ENCODE measurements at regions not wholly inside any gene's neighbourhood (a gene's known extent, or its start where the extent isn't known, plus 50 kb on each side); places are given as distances from the start of the nearest gene placed in this dataset.

GRCh38 chr16:5653789-5654188 is 556.2 kb upstream of the EEF2KMT start:
- H3K4me2 ChIP-seq (ENCODE audit: low read depth, low read length): no peak overlapping the region
- H3K4me1 ChIP-seq (ENCODE audit: insufficient read depth, low read length): no peaks in the 10 kb centered on the region
- DNase-seq (ENCODE audit: low spot score) (no peak), FAIRE-seq (no peak), ATAC-seq (no peak)
- H3K27me3 ChIP-seq (ENCODE audit: control insufficient read depth in 1 of 2, insufficient read depth in 2 of 2, low read length in 2 of 2): peaks cover 1 to 7% of the 10 kb centered on the region in 2 experiments; a peak in 3 of 5 replicates
- no peak overlapping the region for H2AFZ ChIP-seq (ENCODE audit: low read length)
- no TSS peak for BruUV-seq (replicated peaks)
- no peaks in the 10 kb centered on the region for H3K36me3 ChIP-seq (replicated peaks in 1 of 2; ENCODE audit: control insufficient read depth in 1 of 2, insufficient read depth in 2 of 2, low read length in 2 of 2)
- ChIA-PET POLR2A (no interaction called here), CTCF (ENCODE audit: low intra/inter-chr PET ratio, low total read pairs) (no interaction called here)
- no peak overlapping the region for H3K4me3 ChIP-seq (replicated peaks in 1 of 3; ENCODE audit: insufficient read depth in 1 of 3, low read depth in 2 of 3, low read length in 3 of 3)
- no peak overlapping the region for H3K9ac ChIP-seq (ENCODE audit: insufficient read depth, low read depth, low read length)
- H3K79me2 ChIP-seq (ENCODE audit: insufficient read depth, low read length): no peaks in the 10 kb centered on the region
- H4K20me1 ChIP-seq (ENCODE audit: insufficient read depth, low read length): no peaks in the 10 kb centered on the region
- H3K9me3 ChIP-seq (ENCODE audit: low read length): no peaks in the 10 kb centered on the region
- TF ChIP-seq ZNF775 (CRISPR knock-in tag; IDR thresholded peaks at IDR 0.05; ENCODE audit: borderline replicate concordance) (no peak), MTA3 (CRISPR knock-in tag; IDR thresholded peaks at IDR 0.05) (no peak), SETDB1 (CRISPR knock-in tag; IDR thresholded peaks at IDR 0.05; ENCODE audit: borderline replicate concordance) (no peak), ESRRA (CRISPR knock-in tag; IDR thresholded peaks at IDR 0.05; ENCODE audit: low read depth) (no peak), RBFOX2 (IDR thresholded peaks at IDR 0.05; ENCODE audit: low read depth, low read length) (no peak), NCOA5 (CRISPR knock-in tag; IDR thresholded peaks at IDR 0.05) (no peak), CERS6 (CRISPR knock-in tag; IDR thresholded peaks at IDR 0.05) (no peak), SOX13 (IDR thresholded peaks at IDR 0.05) (no peak), SOX13 (CRISPR knock-in tag; conservative IDR thresholded peaks at IDR 0.05 in 1 of 2, IDR thresholded peaks at IDR 0.05 in 1 of 2) (no peak), DR1 (CRISPR knock-in tag; IDR thresholded peaks at IDR 0.05) (no peak), ZNF629 (CRISPR knock-in tag; conservative IDR thresholded peaks at IDR 0.05) (no peak), ZIK1 (CRISPR knock-in tag; IDR thresholded peaks at IDR 0.05; ENCODE audit: borderline replicate concordance, low read depth) (no peak), SCMH1 (CRISPR knock-in tag; IDR thresholded peaks at IDR 0.05; ENCODE audit: borderline replicate concordance) (no peak), ZNF512 (CRISPR knock-in tag; IDR thresholded peaks at IDR 0.05) (no peak), NFE2 (CRISPR knock-in tag; IDR thresholded peaks at IDR 0.05) (no peak), ZNF513 (CRISPR knock-in tag; conservative IDR thresholded peaks at IDR 0.05) (no peak), ZNF496 (CRISPR knock-in tag; IDR thresholded peaks at IDR 0.05; ENCODE audit: insufficient replicate concordance) (no peak), ZSCAN20 (CRISPR knock-in tag; IDR thresholded peaks at IDR 0.05; ENCODE audit: borderline replicate concordance) (no peak), CREM (IDR thresholded peaks at IDR 0.05) (no peak), CREM (CRISPR knock-in tag; IDR thresholded peaks at IDR 0.05) (no peak), ARNTL (CRISPR knock-in tag; IDR thresholded peaks at IDR 0.05) (no peak)
- 8% methylated on average over 4 of the region's 11 CpGs for WGBS (ENCODE audit: low lambda C conversion rate)
- intact Hi-C loops (cut with micrococcal nuclease; ENCODE audit: unreplicated experiment): no loop called here
- no peak overlapping the region for H3K27ac ChIP-seq (ENCODE audit: extremely low read length, insufficient read depth, low read length)
- in situ Hi-C loops (cut with HindIII; ENCODE audit: extremely low pct_ligation_motif_present, low pct_unique_long_range_greater_than_20kb): no loop called here

All from HepG2 (cell line).